ENCODE measurements at regions not wholly inside any gene's neighbourhood (a gene's known extent, or its start where the extent isn't known, plus 50 kb on each side); places are given as distances from the start of the nearest gene placed in this dataset.

GRCh38 chr20:11982955-11983470 lies 65.3 kb downstream of the BTBD3 start:
- no peak overlapping the region for H3K27ac ChIP-seq (replicated peaks)
- H3K27me3 ChIP-seq (ENCODE audit: insufficient read depth, poor library complexity, severe bottlenecking), result no peaks in the 10 kb centered on the region
- TF ChIP-seq POLR2AphosphoS5 (IDR thresholded peaks at IDR 0.05; ENCODE audit: low read depth) (no peak), GABPA (IDR thresholded peaks at IDR 0.05; ENCODE audit: low read depth) (no peak), CTCF (IDR thresholded peaks at IDR 0.05; ENCODE audit: insufficient read depth, low read length) (no peak), SPI1 (IDR thresholded peaks at IDR 0.05; ENCODE audit: borderline replicate concordance, low read depth) (no peak)
- TF ChIP-seq, protein P1, sequence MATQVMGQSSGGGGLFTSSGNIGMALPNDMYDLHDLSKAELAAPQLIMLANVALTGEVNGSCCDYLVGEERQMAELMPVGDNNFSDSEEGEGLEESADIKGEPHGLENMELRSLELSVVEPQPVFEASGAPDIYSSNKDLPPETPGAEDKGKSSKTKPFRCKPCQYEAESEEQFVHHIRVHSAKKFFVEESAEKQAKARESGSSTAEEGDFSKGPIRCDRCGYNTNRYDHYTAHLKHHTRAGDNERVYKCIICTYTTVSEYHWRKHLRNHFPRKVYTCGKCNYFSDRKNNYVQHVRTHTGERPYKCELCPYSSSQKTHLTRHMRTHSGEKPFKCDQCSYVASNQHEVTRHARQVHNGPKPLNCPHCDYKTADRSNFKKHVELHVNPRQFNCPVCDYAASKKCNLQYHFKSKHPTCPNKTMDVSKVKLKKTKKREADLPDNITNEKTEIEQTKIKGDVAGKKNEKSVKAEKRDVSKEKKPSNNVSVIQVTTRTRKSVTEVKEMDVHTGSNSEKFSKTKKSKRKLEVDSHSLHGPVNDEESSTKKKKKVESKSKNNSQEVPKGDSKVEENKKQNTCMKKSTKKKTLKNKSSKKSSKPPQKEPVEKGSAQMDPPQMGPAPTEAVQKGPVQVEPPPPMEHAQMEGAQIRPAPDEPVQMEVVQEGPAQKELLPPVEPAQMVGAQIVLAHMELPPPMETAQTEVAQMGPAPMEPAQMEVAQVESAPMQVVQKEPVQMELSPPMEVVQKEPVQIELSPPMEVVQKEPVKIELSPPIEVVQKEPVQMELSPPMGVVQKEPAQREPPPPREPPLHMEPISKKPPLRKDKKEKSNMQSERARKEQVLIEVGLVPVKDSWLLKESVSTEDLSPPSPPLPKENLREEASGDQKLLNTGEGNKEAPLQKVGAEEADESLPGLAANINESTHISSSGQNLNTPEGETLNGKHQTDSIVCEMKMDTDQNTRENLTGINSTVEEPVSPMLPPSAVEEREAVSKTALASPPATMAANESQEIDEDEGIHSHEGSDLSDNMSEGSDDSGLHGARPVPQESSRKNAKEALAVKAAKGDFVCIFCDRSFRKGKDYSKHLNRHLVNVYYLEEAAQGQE (IDR thresholded peaks at IDR 0.05; ENCODE audit: insufficient replicate concordance, low read depth), result no peak
- no peak overlapping the region for H3K4me3 ChIP-seq (replicated peaks; ENCODE audit: insufficient read depth, low read length)
- DNase-seq (ENCODE audit: low read depth in 1 of 2, low spot score in 1 of 2), result no peak

DNA sequence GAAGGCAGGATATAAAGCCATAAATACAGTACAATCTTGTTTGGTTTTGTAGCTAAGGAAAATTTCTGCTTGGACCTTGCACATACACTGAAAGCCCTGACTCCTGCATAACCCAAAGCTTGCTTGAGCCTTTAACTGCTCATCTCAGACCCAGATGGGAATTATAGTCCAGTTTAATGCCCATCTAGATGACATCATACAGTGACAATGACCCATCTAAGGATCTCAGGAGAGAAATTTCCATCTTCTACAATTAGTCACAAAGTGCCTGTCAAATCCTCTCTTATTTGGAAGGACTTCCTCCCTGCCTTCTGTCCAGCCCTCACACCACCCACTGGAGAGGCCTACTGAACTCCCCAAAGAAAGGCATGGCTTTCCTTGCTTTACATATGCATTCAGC lies 69.3 kb downstream of the BTBD3 start:
- DNase-seq (ENCODE audit: low read depth in 1 of 2, low spot score in 1 of 2), result no peak
- Histone ChIP-seq H3K27me3 (ENCODE audit: insufficient read depth, poor library complexity, severe bottlenecking) (peaks cover 5% of the 10 kb centered on the region), H3K4me3 (replicated peaks; ENCODE audit: insufficient read depth, low read length) (no peak overlapping the region), H3K27ac (replicated peaks) (no peak overlapping the region)
- TF ChIP-seq POLR2AphosphoS5 (IDR thresholded peaks at IDR 0.05; ENCODE audit: low read depth), result no peak
- TF ChIP-seq SPI1 (IDR thresholded peaks at IDR 0.05; ENCODE audit: borderline replicate concordance, low read depth), result no peak
- TF ChIP-seq, protein P1 (IDR thresholded peaks at IDR 0.05; ENCODE audit: insufficient replicate concordance, low read depth), result no peak
- TF ChIP-seq GABPA (IDR thresholded peaks at IDR 0.05; ENCODE audit: low read depth), result no peak
- no peak for TF ChIP-seq CTCF (IDR thresholded peaks at IDR 0.05; ENCODE audit: insufficient read depth, low read length)

GRCh38 chr20:11987526-11987925 lies 69.8 kb downstream of the BTBD3 start:
- no peak overlapping the region for H3K27ac ChIP-seq (replicated peaks)
- no peak overlapping the region for H3K4me3 ChIP-seq (replicated peaks; ENCODE audit: insufficient read depth, low read length)
- peaks cover 5% of the 10 kb centered on the region for H3K27me3 ChIP-seq (ENCODE audit: insufficient read depth, poor library complexity, severe bottlenecking)
- no peak for DNase-seq (ENCODE audit: low read depth in 1 of 2, low spot score in 1 of 2)
- TF ChIP-seq SPI1 (IDR thresholded peaks at IDR 0.05; ENCODE audit: borderline replicate concordance, low read depth) (no peak), CTCF (IDR thresholded peaks at IDR 0.05; ENCODE audit: insufficient read depth, low read length) (no peak), POLR2AphosphoS5 (IDR thresholded peaks at IDR 0.05; ENCODE audit: low read depth) (no peak), GABPA (IDR thresholded peaks at IDR 0.05; ENCODE audit: low read depth) (no peak)
- TF ChIP-seq, protein P1 (IDR thresholded peaks at IDR 0.05; ENCODE audit: insufficient replicate concordance, low read depth), result no peak

All from HL-60 (cell line).